NOMO-1 treated with dmso at 0.1 percent for 144 hours (cell line): ENCODE measurements at regions not wholly inside any gene's neighbourhood (a gene's known extent, or its start where the extent isn't known, plus 50 kb on each side); places are given as distances from the start of the nearest gene placed in this dataset.
"Not testable (repeated sequence)": the region's sequence is repeated elsewhere in the genome, so short reads cannot be mapped to it uniquely, and the experiment has no call there.

ENCODE experiments used
- DNase-seq: peaks from one replicate; lab custom pipeline; 2025; ENCODE audit not compliant: unreplicated experiment; lab: John Stamatoyannopoulos, UW

DNA sequence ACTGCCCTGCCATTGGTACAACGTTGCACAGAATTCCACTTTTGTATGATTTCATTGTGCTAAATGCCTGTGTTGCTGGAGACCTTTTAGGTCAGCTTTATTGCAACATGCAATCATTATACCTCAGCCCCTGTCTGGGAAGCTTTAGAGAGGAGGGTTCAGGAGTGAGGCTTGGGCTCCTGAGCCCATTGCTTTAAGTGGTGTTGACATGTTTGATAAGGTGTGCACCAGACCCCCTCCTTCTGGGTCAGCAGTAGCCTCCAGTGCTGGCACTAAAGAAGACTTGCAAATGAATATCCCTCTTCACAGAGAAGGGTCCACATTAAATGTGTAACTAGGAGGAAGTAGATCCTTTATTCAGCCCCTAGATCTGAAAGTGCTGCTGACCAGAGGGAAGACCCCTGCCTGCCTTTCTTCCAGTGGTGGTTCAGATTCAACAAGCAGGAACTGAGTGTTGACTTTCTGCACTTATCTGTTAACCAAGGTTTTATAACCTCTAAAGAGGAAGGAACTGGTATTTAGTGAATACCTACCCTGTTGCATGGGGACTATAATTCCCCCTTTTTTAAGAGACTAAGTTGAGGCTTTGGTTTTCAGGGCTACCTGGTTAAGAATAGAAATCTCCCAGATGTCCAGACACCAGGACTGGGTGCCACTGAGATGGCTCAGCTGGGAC is 369.4 kb upstream of the IGFBP3 start:
- DNase-seq, result no peak

DNA sequence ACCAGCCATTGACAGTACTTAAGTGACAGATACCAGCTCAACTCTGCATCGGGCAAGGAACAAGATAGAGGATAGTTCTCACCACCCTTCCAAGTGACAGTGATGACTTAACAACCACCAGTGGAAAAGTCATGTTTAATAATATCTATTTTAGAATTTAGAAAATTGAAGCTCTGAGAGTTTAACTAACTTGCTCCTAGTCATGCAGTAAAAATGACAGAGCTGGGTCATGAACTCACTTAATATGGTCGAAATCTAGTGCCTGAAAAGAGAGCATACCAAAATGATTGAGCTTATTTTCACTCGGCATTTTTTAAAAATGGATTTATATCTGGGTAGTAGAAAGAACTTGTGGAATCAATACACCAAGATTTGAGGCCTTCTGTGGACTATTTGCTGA is 367.8 kb upstream of the IGFBP3 start:
- no peak for DNase-seq

DNA sequence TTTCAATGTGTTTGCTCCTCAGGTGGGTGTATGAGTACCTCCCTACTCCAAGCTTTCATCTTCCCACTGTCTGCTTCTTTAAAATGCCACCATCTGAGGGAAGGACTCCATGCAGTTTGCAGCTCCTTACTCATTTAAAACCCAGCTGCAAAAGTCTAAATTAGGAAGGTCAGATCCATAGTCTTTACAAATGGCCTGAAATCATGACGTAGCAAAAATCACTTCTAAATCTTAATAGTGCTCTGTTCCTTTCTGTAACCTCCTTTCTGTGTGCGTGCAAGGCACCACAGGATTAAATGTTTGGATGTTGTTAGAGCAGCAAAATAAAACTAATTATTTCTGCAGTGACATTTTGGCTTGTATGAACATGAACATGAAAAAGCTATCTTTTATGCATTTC is 366.9 kb upstream of the IGFBP3 start:
- no peak for DNase-seq

DNA sequence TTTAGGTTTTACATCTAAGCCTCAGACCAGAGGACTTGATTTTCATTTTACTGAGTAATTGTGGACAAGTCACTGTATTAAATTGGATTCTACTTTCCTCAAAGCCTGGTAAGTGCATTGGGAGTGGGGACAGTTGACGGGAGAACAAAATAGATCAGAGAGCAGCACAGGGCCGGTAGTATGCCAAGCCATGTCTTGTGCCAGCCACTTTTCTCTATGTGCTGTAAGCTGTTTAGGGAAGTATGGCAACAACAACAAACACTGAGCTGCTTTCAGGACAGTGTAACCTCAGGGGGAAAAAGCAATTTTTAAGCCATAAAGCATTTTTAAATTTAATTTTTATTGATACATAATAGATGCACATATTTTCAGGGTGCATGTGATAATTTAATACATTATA is 365.9 kb upstream of the IGFBP3 start:
- no peak for DNase-seq

GRCh38 chr7:46286356-46286755 is 365.3 kb upstream of the IGFBP3 start:
- no peak for DNase-seq

DNA sequence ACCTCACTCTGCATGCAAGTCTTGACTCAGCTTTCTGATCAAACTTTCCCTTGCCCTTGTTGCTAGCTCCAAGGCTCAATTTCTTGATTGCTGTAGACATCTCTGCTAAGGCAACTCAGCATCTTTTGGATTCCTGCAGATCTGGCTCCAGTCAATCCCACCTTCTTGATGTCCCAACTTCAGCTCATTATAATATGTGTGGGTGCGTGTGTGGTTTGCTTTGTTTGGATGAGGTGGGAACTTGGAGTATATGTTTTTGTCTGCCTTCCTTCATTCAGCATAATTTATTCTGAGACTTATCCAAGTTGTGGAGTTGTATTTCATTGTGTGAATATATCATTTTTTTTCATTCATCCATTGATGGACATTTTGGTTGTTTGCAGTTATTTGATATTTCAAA is 364.8 kb upstream of the IGFBP3 start:
- no peak for DNase-seq

GRCh38 chr7:46283852-46284251 is 362.8 kb upstream of the IGFBP3 start:
- no peak for DNase-seq

GRCh38 chr7:46282155-46282554 is 361.1 kb upstream of the IGFBP3 start:
- no peak for DNase-seq

- no peak for DNase-seq
These were observed 360.0 kb upstream of the IGFBP3 start for GRCh38 chr7:46281071-46281470.

- DNase-seq, result no peak
These were observed 358.2 kb upstream of the IGFBP3 start for GRCh38 chr7:46279290-46279689.

- no peak for DNase-seq
These were observed 343.6 kb upstream of the IGFBP3 start for GRCh38 chr7:46264646-46265045.

- not testable (repeated sequence) for DNase-seq
These were observed 340.6 kb upstream of the IGFBP3 start for GRCh38 chr7:46261638-46262037.

- DNase-seq, result no peak
These were observed 338.9 kb upstream of the IGFBP3 start for GRCh38 chr7:46259947-46260346.

DNA sequence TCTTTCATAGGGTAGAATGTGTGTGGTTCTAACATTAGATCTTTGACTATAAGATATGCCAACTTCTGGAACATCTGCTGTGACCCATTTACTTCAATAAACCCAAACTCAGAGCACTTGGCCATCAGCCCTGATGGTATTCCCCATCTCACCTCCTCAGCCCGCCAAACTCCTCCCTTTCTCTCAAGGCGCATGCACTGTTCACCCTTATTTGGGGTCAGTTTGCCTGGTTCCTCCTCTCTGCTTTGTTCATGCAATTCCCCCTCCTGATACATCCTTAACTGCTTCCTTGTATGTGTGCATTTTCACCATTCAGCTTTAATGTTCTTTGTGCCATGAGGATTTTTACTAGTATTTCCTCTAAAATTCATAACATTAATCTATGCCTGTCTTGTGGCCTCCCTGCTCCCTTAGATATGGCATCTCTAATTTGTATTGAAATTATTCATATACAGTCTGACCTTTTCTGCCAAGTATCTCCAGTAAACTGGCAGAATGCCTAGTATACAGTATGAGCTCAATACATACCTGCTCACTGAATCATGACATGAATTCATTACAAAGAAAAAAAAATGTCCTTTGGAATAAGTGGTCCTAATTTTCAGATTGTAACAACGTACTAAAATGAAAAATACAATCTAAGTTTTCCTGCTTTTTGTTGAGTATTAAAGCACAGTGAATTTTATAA is 336.8 kb upstream of the IGFBP3 start:
- DNase-seq, result no peak

- DNase-seq, result no peak
These were observed 336.0 kb upstream of the IGFBP3 start for GRCh38 chr7:46256870-46257661.

DNA sequence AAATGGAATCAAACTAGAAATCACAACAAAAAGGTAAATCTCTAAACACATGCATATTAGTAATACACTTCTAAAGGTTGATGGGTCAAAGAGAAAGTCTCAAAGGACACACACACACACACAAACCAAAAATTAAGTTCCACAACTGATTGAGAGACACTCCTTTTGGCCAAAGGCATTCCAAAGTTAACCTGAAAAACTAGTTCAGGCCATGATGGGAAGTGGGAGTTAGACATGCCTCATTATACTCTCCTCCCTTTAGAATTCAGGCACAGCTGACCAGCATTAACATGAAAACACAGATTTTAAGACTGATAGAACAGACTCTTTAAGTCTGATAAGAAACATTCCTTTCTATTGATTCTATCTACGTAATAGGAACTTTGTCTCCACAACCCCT is 332.4 kb upstream of the IGFBP3 start:
- no peak for DNase-seq

DNA sequence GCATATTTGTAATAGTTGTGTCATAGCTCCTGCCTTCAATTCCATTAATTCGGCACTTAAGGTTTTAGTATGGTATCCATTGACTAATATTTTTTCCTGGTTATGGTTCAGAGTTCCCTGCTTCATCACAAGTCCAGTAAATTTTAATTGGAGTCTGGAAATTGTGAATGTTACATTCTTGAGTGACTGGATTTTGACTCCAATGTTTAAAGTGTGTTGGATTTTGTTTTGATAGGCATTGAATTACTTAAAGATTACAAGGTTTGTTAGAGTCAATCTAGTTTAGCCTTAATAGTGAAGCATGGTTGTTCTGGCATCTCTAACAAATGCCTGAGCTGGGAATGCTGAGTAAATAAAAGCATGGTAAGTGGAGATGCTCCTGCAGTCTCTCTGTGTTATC is 326.6 kb upstream of the IGFBP3 start:
- DNase-seq, result no peak

DNA sequence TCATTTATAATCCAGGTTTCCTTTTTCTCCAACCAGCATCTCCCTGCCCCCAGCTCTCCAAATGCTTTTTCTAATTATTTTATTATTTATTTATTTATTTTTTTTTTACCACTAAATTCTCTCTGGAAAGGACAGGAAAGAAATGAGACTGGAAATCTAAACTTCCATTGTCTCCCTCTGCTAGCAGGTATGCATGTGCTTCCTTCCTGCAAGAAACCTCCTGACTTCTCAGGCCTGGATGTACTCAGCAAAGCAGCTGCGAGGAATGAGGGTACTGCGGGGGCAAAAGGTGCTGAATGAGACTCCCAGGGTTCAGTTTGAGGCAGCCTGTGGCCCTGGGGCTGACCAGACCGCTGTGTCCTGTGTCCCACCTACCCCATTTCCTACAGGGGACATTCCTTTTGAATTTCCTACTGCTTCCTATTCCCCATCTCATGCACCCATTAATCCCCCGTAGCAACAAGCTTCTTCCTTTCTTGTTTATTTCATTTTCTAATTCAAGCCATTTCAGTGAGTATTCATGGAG is 324.6 kb upstream of the IGFBP3 start:
- DNase-seq, result no peak

- no peak for DNase-seq
These were observed 323.7 kb upstream of the IGFBP3 start for GRCh38 chr7:46244757-46245156.

DNA sequence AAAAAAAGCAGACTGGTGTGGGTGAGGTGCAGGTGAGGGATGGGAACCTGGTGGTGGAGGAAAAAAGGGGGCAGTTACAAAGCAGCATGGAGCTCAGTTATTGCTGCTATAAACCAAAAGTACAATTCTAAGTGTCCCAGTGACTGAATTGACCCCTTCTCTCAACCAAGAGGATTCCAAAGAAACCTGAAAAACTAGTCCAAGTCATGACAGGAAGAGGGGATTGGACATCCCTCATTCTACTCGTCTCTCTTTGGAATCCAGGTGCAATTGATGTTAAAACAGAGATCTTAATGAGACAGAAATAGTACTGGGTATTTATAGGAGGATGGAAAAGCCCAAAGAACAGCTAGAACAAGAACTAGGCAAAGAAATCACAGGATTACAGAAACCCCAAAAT is 322.3 kb upstream of the IGFBP3 start:
- DNase-seq, result no peak

DNA sequence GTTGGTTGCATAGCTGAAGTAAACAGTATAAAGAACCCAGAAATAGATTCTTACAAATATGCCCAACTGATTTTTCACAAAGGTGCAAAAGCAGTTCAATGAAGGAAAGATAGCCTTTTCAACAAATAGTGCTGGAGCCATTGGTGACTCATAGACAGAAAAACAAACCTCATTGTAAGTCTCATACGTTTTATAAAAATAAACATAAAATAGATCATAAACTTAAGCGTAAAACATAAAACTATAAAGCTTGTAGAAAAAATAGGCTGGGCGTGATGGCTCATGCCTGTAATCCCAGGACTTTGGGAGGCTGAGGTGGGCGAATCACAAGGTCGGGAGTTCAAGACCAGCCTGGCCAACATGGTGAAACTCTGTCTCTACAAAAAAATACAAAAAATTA is 318.8 kb upstream of the IGFBP3 start:
- no peak for DNase-seq

- no peak for DNase-seq
These were observed 316.4 kb upstream of the IGFBP3 start for GRCh38 chr7:46237466-46237865.
